Astrocyte of the cerebellum (primary cell): ENCODE measurements at regions not wholly inside any gene's neighbourhood (a gene's known extent, or its start where the extent isn't known, plus 50 kb on each side); places are given as distances from the start of the nearest gene placed in this dataset.

Experiments used
- DNase-seq: peaks from one replicate; pipeline ENCODE4 v3.0.0-alpha.2; 2011; ENCODE audit warnings: low read depth
- H3K4me3 ChIP-seq: 2 replicates; pipeline ENCODE4 v1.5.1; 2011; ENCODE audit warnings: mild to moderate bottlenecking, low read depth, low read length, moderate library complexity
- in situ Hi-C: cut with HindIII; loops from 2 replicates; pipeline ENCODE4 v1.10.0; 2017; ENCODE audit warnings: low sequenced_read_pairs
- TF ChIP-seq, protein P1 (sequence below): IDR thresholded peaks from 2 replicates; pipeline ENCODE4 v1.5.1; 2012; ENCODE audit warnings: low read length, low read depth, moderate library complexity, mild to moderate bottlenecking; ENCODE audit errors: missing control alignments

DNA sequence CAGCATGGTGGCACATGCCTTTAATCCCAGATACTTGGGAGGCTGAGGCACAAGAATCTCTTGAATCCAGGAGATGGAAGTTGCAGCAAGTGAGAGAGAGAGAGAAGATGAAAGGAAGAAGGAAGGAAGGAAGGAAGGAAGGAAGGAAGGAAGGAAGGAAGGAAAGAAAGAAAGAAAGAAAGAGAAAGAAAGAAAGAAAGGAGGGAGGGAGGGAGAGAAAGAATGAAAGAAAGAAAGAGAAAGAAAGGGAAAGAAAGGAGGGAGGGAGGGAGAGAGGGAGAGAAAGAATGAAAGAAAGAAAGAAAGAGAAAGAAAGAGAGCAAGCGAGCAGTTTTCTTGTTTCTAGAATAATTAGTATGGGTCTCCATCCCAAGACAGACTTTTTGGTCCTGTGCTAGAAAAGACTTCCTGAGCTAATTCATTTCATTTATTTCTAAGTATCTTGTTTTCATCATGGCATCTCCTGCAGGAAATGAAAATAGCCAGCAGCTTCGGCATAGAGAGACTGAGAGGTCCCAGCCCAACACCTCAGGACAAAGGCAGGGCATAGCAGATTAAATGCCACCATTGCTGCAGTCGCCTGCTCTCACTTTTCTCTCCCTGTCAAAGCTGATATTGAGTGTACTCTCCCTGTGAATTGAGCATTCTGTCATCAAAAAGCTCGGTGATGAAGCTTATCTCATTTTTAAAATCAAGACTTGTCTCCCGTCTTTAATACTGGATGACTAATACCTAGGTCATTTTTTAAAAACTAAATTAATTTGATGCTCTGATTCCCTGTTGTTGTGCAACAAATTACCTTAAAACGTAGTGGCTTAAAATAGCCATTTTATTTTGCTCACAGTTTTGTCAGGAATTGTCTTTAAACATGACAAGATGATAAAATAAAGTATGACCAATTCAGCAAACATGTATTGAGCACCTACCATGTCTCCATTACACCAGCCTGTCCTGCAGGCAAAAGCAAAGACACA is 91.8 kb upstream of the ADRA1B start:
- H3K4me3 ChIP-seq: no peak overlapping the region
- DNase-seq: no peak
- in situ Hi-C loops: no loop called here
- TF ChIP-seq, protein P1, sequence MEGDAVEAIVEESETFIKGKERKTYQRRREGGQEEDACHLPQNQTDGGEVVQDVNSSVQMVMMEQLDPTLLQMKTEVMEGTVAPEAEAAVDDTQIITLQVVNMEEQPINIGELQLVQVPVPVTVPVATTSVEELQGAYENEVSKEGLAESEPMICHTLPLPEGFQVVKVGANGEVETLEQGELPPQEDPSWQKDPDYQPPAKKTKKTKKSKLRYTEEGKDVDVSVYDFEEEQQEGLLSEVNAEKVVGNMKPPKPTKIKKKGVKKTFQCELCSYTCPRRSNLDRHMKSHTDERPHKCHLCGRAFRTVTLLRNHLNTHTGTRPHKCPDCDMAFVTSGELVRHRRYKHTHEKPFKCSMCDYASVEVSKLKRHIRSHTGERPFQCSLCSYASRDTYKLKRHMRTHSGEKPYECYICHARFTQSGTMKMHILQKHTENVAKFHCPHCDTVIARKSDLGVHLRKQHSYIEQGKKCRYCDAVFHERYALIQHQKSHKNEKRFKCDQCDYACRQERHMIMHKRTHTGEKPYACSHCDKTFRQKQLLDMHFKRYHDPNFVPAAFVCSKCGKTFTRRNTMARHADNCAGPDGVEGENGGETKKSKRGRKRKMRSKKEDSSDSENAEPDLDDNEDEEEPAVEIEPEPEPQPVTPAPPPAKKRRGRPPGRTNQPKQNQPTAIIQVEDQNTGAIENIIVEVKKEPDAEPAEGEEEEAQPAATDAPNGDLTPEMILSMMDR: no peak

DNA sequence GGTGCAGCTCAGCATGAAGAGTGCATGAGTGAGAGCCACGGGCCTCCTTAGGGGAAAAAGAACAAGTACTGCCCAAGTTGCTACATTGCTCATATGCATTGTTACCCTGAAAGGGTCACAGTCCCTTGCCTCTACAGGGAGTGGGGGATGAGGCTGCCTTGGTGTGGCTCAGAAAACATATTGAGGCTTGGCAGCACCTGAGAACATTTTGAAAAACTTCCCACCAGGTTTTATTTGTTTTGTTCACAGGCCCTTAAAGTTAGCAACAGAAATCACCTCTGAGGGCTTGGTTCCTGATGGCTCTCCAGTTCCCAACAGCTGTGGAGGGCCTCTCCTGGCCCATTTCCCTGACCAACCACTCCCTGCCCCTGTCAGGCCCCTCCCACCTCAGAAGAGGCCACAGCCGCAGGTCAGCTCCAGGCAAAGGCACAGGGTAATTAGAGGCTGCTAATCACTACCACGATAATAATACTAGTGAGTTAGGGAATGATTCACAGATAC is 90.7 kb upstream of the ADRA1B start:
- in situ Hi-C loops: no loop called here
- H3K4me3 ChIP-seq: no peak overlapping the region
- TF ChIP-seq, protein P1: no peak
- DNase-seq: no peak

DNA sequence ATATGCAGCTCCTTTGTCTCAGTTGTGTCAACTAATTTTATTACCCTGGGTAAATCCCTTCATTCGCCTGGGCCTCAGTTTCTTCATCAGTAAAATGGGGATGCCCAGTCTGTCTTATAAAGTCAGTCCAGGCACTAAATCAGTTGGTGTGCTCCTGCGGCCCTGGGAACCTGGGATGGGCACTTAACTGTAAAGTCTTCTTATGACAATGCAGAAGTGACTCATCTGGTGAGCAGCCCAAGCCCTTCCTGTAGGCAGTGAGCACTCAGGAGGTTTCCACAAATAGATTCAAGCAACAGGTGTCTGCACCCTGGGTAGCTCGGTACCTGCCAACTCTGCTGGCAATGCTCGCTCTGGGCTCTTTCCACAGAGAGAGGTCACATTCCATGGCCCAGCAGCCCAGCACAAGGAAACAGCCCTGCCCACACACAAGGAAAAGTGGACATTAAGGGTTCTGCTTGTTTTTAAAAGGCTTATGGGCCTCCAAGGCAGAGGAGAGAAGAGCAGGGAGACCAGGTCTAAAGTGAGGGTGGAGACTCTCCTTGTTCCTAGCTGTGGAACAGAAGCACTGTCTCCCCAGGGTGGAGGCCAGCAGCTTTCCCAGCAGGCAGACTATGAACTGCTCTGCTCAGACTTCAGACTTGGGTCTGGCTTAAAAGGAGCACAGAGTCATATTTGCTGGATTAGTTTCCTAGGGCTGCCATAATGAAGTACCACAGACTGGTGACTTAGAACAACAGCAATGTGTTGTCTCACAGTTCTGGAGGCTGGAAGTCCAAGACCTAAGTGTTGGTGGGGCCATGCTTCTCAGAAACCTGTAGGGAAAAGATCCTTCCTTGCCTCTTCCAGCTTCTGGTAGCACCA is 89.7 kb upstream of the ADRA1B start:
- peak; percentile 80 for DNase-seq
- H3K4me3 ChIP-seq: no peak overlapping the region
- in situ Hi-C loops: no loop called here
- TF ChIP-seq, protein P1: no peak

DNA sequence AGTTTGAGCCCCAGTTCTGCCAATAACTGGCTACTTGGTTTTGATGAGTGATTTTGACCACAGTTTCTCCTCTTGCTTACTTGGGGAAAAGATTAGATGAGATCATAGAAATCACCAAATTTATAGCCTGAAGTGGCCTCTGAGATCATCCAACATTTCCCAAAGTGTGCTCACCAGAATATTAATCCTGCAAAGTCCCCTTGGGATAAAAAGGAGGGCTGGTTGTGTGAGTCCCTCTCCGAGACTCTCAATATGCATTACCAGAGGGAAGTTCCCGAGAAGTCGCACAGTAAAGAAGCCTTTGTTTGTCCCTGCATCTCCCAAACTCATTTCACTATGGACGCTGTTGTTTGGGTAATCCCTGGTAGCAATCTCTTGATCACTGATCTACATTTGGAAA is 88.4 kb upstream of the ADRA1B start:
- TF ChIP-seq, protein P1: no peak
- H3K4me3 ChIP-seq: no peak overlapping the region
- in situ Hi-C loops: no loop called here
- DNase-seq: no peak

DNA sequence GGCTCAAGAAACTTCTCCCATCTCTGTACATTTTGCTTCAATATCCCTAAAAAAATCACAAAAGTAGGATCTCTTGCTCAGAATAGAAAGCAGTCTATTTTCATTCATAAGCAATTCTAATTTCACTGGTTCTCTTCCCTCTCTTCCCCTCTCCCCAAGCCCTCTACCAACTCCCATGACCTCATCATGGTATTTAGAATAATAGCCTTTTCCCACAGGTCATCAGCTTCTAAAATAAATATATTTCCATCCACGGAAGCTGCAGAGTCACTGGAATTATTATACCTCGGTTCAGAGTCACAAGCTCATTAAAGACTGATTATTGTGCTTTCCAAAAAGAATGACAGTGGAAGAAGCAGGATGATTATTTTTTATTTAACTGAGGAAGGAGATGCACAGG is 84.2 kb upstream of the ADRA1B start:
- no peak overlapping the region for H3K4me3 ChIP-seq
- in situ Hi-C loops: no loop called here
- TF ChIP-seq, protein P1: no peak
- no peak for DNase-seq

DNA sequence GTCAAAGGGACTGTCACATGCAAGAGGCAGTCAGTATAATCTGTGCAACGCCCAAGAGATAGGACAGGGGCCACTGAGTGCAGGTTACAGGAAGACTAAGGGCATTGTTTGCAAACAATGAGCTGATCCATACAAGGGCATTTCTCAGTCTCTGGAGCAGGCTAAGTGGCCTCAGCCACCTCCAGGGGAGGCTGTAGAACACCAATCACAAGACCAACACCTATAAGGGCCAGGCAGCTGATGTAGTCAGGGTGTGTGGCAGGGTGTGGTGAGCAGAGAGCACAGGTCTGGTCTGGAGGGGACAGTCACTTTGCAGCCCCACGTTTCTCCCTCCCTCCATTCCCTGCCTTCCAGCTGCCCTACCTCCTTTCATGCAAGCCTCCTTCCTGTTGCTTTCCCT is 83.2 kb upstream of the ADRA1B start:
- no peak for DNase-seq
- no peak overlapping the region for H3K4me3 ChIP-seq
- in situ Hi-C loops: no loop called here
- TF ChIP-seq, protein P1: no peak
